Esophagus squamous epithelium (tissue), 5 donors: ENCODE measurements at regions not wholly inside any gene's neighbourhood (a gene's known extent, or its start where the extent isn't known, plus 50 kb on each side); places are given as distances from the start of the nearest gene placed in this dataset.
"Not testable (repeated sequence)": the region's sequence is repeated elsewhere in the genome, so short reads cannot be mapped to it uniquely, and the experiment has no call there.

ENCODE experiments used
- DNase-seq: peaks from one replicate; lab custom pipeline; 2025; lab: John Stamatoyannopoulos, UW
- H3K27ac ChIP-seq, 4 donors: fragments of 200-600 bp; sonication (generic); one replicate each; pipeline ENCODE4 v1.5.1; 2016 to 2019; ENCODE audit warnings: mild to moderate bottlenecking in 1 of 4
- H3K27me3 ChIP-seq, 4 donors: fragments of 200-600 bp; sonication (generic); 1 replicate in 3 of 4; 2 replicates in 1 of 4; pipeline versions ENCODE4 v1.5.1 to v1.6.0; 2017 to 2021; ENCODE audit warnings: antibody characterized with exemption in 1 of 4
- H3K36me3 ChIP-seq, 3 donors: fragments of 200-600 bp; sonication (generic); one replicate each; pipeline ENCODE4 v1.5.1; 2016 to 2019
- H3K4me1 ChIP-seq, 3 donors: fragments of 200-600 bp; sonication (generic); one replicate each; pipeline ENCODE4 v1.5.1; 2017 to 2019
- H3K4me3 ChIP-seq, 4 donors: fragments of 200-600 bp; sonication (generic); 1 replicate in 3 of 4; 2 replicates in 1 of 4; pipeline ENCODE4 v1.5.1; 2016 to 2019; ENCODE audit warnings: mild to moderate bottlenecking in 2 of 4, moderate library complexity in 1 of 4
- H3K9me3 ChIP-seq, 3 donors: fragments of 200-600 bp; sonication (generic); one replicate each; pipeline ENCODE4 v1.5.1; 2016 to 2019
- POLR2A ChIP-seq, 4 donors: fragments of 450-650 bp; IDR thresholded peaks; one replicate each; pipeline ENCODE4 v1.6.1; 2017; ENCODE audit warnings: antibody characterized with exemption in 4 of 4, mild to moderate bottlenecking in 4 of 4, moderate library complexity in 3 of 4
- WGBS, 2 donors: methylation state at CpG; one replicate each; pipeline ENCODE4 v1.1.5; 2018; 5-methylcytosine and 5-hydroxymethylcytosine counted together
- intact Hi-C: fragments of 100-400 bp; cut with DNase I; formaldehyde crosslinking; loops from one replicate; pipeline ENCODE4 v1.15.0; 2022
- TF ChIP-seq, protein P1 (sequence below), 6 experiments: fragments of 450-650 bp in 4 of 6; fragments of 200-600 bp in 2 of 6; sonication (generic) in 2 of 6; IDR thresholded peaks; one replicate each; pipeline ENCODE4 v1.5.1; 2016 to 2019; ENCODE audit warnings: antibody characterized with exemption in 6 of 6, mild to moderate bottlenecking in 4 of 6, moderate library complexity in 4 of 6
- donor health status: DM: yes; HTN: yes; CAD: no.

DNA sequence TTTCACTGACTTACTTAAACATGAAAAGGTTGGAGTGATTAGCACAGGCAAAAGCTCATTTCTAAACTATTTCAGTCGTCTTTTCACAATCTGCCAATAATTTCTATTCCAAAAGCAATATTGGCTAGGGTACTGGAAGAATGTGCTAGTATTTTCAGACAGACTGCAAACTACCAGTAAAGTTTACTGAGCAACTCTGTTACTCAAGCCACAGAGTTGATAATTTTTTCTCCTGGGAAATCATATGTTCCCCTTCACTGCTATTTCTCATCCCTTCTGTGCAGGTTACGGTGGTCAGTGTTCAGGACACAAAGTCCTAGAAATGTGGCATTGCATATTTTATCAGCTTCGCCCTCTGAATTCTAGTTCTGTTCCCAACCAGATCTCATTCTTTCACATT is 343.3 kb upstream of the TNC start:
- H3K27ac ChIP-seq = no peak overlapping the region
- H3K36me3 ChIP-seq = no peaks in the 10 kb centered on the region
- H3K9me3 ChIP-seq = no peaks in the 10 kb centered on the region
- no peaks in the 10 kb centered on the region for H3K4me1 ChIP-seq
- WGBS, 2 donors = 68 to 79% methylated on average over 3 of the region's 3 CpGs
- no peaks in the 10 kb centered on the region for H3K27me3 ChIP-seq
- no peak overlapping the region for H3K4me3 ChIP-seq
- no peak for TF ChIP-seq POLR2A (IDR thresholded peaks at IDR 0.05)
- TF ChIP-seq, protein P1, sequence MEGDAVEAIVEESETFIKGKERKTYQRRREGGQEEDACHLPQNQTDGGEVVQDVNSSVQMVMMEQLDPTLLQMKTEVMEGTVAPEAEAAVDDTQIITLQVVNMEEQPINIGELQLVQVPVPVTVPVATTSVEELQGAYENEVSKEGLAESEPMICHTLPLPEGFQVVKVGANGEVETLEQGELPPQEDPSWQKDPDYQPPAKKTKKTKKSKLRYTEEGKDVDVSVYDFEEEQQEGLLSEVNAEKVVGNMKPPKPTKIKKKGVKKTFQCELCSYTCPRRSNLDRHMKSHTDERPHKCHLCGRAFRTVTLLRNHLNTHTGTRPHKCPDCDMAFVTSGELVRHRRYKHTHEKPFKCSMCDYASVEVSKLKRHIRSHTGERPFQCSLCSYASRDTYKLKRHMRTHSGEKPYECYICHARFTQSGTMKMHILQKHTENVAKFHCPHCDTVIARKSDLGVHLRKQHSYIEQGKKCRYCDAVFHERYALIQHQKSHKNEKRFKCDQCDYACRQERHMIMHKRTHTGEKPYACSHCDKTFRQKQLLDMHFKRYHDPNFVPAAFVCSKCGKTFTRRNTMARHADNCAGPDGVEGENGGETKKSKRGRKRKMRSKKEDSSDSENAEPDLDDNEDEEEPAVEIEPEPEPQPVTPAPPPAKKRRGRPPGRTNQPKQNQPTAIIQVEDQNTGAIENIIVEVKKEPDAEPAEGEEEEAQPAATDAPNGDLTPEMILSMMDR (IDR thresholded peaks at IDR 0.05) = no peak
- DNase-seq = no peak
- intact Hi-C loops = no loop called here

DNA sequence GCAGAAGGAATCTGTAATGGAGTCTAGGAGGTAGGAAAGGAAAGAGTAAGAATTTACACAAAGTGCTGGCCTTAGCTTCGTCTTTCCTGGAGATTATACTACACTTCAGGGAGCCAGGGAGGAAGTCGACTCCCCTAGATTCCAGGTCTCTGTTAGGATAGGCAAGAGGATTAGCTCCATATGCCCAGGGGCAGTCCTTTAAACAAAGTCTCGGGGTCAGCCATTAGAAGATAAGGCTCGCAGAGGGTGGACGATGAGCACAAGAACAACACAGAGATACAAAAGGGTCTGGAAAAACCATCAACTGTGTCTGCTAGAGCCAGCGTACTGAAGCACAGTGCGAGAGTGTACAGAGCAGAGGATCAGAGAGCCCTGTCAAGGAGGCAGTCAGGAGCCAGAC is 344.7 kb upstream of the TNC start:
- no peaks in the 10 kb centered on the region for H3K36me3 ChIP-seq
- intact Hi-C loops = no loop called here
- H3K27ac ChIP-seq = no peak overlapping the region
- 81 to 87% methylated on average over 7 of the region's 7 CpGs for WGBS, 2 donors
- TF ChIP-seq, protein P1 (IDR thresholded peaks at IDR 0.05) = no peak
- TF ChIP-seq POLR2A (IDR thresholded peaks at IDR 0.05) = no peak
- H3K4me3 ChIP-seq = no peak overlapping the region
- H3K4me1 ChIP-seq = no peaks in the 10 kb centered on the region
- no peaks in the 10 kb centered on the region for H3K9me3 ChIP-seq
- no peak for DNase-seq
- H3K27me3 ChIP-seq = no peaks in the 10 kb centered on the region

DNA sequence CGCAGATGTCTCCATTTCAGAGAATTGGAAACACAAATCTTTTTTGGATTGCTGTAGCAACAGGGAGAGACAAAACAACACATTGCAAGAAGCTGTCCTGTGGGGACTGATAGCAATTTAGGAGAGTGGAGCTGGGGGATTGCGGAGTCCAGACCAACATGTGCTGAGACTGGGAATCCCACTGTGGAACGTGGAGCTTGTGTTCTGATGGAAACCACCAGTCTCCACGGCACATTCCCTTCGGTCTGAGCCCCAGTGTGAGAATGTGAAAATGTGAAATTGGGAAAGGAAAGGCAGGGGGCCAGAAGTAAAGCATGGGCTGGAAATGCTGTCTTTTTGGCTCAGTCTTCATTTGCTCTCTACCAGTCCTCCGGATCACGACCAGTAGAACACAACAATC is 348.8 kb upstream of the TNC start:
- 68 to 86% methylated on average over 7 of the region's 7 CpGs for WGBS, 2 donors
- Histone ChIP-seq H3K36me3 (no peaks in the 10 kb centered on the region), H3K9me3 (peaks cover 0 to 7% (median 0%) of the 10 kb centered on the region in 3 donors), H3K27ac (peak overlapping the region in 1 of 4 donors; percentile 30), H3K4me3 (no peak overlapping the region), H3K27me3 (no peaks in the 10 kb centered on the region), H3K4me1 (no peaks in the 10 kb centered on the region)
- no peak for DNase-seq
- intact Hi-C loops = no loop called here
- TF ChIP-seq, protein P1 (IDR thresholded peaks at IDR 0.05) = no peak
- no peak for TF ChIP-seq POLR2A (IDR thresholded peaks at IDR 0.05)

DNA sequence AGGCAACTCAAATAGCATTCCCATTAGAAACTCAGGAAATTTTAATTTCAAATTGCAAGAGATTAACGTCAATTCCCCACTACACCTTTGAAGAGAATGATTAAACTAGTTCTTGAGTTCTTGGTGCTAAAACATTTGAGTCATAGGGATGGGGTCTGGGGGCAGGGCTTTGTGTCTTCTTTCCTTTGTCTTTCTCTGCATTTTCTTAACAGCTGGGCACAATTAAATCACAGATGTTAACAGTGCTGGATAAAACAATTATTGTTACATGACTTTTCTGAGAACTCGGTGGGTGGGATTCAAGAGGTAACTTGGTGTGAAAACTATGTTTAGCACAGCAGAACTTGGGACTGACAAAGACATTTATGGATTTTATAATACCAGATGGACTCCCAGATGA is 351.9 kb upstream of the TNC start:
- TF ChIP-seq, protein P1 (IDR thresholded peaks at IDR 0.05) = no peak
- no peak for TF ChIP-seq POLR2A (IDR thresholded peaks at IDR 0.05)
- Histone ChIP-seq H3K27ac (no peak overlapping the region), H3K36me3 (no peaks in the 10 kb centered on the region), H3K4me3 (no peak overlapping the region), H3K27me3 (no peaks in the 10 kb centered on the region), H3K9me3 (peaks cover 0 to 7% (median 0%) of the 10 kb centered on the region in 3 donors), H3K4me1 (no peaks in the 10 kb centered on the region)
- intact Hi-C loops = no loop called here
- 81% methylated on average over 2 of the region's 2 CpGs for WGBS, 2 donors
- no peak for DNase-seq

DNA sequence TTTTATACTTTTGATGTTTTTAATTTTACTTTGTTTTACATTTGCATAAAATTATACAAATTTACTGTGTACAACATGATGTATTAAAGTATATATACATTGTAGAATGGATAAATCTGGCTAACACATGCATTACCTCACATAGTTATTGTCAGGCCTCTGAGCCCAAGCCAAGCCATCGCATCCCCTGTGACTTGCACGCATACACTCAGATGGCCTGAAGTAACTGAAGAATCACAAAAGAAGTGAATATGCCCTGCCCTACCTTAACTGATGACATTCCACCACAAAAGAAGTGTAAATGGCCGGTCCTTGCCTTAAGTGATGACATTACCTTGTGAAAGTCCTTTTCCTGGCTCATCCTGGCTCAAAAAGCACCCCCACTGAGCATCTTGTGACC is 355.1 kb upstream of the TNC start:
- H3K36me3 ChIP-seq, H3K4me1 ChIP-seq, H3K4me3 ChIP-seq, H3K27ac ChIP-seq, H3K27me3 ChIP-seq, intact Hi-C loops, DNase-seq, H3K9me3 ChIP-seq: not testable (repeated sequence)
- 86 to 100% methylated on average over 2 of the region's 3 CpGs for WGBS, 2 donors

DNA sequence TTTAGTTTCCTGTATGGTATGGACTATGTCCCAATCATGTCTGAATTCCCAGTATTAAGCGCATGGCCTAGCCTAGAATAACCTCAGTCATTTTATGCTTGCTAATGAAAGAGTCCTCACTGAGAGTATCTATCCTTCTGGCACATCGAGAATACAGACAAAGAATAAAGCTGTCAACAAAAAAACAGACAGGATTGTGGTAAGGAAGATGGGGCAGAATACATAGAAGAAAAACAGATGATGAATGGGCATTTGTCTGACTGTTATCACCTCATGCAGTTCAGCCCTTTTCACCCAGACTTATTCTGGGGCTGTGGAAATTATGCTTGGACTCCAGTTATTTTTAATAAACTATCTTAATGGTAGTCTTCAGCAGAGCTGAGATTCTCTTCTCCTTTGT is 363.8 kb upstream of the TNC start:
- Histone ChIP-seq H3K4me3 (no peak overlapping the region), H3K4me1 (no peaks in the 10 kb centered on the region), H3K27ac (no peak overlapping the region), H3K36me3 (no peaks in the 10 kb centered on the region), H3K27me3 (no peaks in the 10 kb centered on the region), H3K9me3 (no peaks in the 10 kb centered on the region)
- no peak for TF ChIP-seq POLR2A (IDR thresholded peaks at IDR 0.05)
- TF ChIP-seq, protein P1 (IDR thresholded peaks at IDR 0.05) = no peak
- WGBS, 2 donors = 70 to 81% methylated on average over 2 of the region's 2 CpGs
- intact Hi-C loops = no loop called here
- DNase-seq = no peak
